GM12875 (cell line): ENCODE measurements at regions not wholly inside any gene's neighbourhood (a gene's known extent, or its start where the extent isn't known, plus 50 kb on each side); places are given as distances from the start of the nearest gene placed in this dataset.

Experiments used
- H3K4me3 ChIP-seq: one replicate; pipeline ENCODE4 v1.5.1; 2011; ENCODE audit warnings: low read depth, low read length, control low read depth
- TF ChIP-seq, protein P1 (sequence below): IDR thresholded peaks from 2 replicates; pipeline ENCODE4 v1.5.1; 2011; ENCODE audit warnings: low read depth, mild to moderate bottlenecking, control low read depth, inconsistent platforms, low read length, moderate library complexity, borderline replicate concordance; ENCODE audit not compliant: insufficient read depth

DNA sequence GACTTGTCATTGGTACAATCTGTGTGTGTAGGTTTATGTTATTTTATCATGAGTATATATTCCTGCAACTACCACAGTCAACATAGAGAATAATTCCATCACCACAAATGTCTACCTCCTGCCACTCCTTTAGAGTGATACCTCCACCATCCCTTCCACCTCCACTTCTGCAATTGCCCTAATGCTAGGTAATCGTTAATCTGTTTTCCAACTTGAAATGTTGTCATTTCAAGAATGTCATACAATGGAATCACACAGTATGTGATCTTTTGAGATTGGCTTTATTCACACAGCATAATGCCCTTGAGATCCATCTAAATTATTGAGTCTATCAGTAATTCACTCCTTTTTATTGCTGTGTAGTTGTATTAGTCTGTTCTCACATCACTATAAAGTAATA is 414.8 kb upstream of the C16orf82 start:
- no peak overlapping the region for H3K4me3 ChIP-seq
- TF ChIP-seq, protein P1, sequence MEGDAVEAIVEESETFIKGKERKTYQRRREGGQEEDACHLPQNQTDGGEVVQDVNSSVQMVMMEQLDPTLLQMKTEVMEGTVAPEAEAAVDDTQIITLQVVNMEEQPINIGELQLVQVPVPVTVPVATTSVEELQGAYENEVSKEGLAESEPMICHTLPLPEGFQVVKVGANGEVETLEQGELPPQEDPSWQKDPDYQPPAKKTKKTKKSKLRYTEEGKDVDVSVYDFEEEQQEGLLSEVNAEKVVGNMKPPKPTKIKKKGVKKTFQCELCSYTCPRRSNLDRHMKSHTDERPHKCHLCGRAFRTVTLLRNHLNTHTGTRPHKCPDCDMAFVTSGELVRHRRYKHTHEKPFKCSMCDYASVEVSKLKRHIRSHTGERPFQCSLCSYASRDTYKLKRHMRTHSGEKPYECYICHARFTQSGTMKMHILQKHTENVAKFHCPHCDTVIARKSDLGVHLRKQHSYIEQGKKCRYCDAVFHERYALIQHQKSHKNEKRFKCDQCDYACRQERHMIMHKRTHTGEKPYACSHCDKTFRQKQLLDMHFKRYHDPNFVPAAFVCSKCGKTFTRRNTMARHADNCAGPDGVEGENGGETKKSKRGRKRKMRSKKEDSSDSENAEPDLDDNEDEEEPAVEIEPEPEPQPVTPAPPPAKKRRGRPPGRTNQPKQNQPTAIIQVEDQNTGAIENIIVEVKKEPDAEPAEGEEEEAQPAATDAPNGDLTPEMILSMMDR: no peak

DNA sequence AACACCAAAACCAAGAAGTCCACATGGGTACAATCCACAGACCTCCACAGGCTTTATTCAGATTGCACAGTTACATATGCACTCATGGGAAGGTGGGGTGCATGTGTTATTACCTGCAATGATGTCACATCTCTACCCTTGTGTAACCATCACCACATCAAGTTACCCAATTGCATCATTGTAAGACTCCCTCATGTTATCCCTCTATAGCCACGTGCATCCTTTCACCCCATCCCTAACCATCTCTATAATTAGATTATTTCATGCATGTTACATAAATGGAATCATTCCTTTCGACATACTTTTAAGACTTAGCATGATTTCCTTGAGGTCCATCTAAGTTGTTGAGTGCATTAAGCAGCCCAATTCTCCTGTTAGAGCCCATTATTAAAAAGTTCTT is 408.2 kb upstream of the C16orf82 start:
- H3K4me3 ChIP-seq: no peak overlapping the region
- TF ChIP-seq, protein P1: no peak

DNA sequence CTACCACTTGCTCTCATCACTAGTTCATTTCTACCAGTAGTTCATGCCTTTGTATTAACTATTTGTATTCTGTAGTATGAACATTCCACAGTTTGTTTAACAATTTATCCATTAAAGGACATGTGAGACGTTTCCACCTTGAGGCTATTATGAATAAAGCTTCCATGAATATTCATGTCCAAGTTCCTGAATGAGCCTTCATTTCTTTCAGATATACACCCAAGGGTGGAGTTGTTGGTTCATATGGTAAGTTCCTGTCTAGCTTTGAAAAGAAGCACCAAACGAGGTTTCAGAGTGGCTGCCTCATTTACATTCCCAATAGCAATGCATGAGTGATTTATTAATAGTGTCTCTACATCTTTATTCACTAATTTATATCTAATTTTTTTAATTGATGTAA is 407.8 kb upstream of the C16orf82 start:
- TF ChIP-seq, protein P1: no peak
- H3K4me3 ChIP-seq: no peak overlapping the region

DNA sequence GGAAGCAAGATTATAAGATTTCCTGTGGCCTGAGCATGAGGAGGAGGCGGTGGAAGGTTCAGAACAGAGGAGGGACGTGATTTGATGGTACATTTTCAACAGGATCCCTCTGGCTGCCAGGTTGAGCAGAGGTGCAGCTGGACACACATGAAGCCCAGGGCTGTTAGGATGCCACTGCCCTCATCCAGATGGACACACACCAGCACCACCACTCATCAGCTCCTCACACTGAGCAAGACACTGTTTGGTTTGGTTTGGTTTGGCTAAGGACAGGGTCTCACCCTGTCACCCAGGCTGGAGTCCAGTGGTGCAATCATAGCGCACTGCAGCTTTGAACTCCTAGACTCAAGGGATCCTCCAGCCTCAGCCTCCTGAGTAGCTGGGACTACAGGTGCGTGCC is 402.6 kb upstream of the C16orf82 start:
- TF ChIP-seq, protein P1: no peak
- H3K4me3 ChIP-seq: no peak overlapping the region

GRCh38 chr16:26665166-26665939 is 401.4 kb upstream of the C16orf82 start:
- no peak overlapping the region for H3K4me3 ChIP-seq
- TF ChIP-seq, protein P1: no peak

DNA sequence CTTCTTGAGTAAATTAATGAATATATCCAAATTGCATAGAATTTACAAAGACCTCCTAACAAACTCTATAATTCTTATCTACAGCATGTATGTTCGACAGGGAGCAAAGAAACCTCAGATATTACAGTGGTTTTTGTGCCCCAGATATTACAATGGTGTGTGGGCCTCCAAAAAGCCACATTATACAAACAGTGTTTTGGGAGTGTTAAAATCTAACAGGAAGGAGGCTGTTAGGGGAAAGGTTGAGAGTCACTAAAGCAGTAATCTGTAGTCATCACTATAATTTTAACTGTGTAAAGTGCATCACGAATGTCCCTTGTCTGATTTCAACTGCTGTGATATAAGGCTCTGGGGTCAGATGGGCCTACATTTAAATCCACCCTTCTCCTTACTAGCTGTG is 400.2 kb upstream of the C16orf82 start:
- H3K4me3 ChIP-seq: no peak overlapping the region

DNA sequence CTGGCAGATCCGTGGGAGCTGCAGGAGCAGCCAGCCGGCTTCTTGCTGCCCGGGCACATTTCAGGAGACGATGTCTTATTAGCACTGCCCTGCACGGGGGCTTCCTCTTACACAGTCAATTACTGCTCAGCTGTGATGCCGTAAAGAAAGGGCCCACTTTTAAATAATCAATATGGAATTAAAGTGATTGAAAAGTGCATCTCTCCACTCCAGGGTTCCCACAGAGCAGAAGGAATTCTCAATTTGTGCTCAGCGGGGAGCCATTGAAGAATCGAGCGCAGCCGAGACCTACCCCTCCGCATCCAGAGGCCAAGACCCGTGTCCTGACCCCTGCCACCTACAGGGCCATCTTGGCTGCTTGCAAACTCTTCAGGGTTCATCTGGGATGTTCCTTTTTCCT is 399.4 kb upstream of the C16orf82 start:
- TF ChIP-seq, protein P1: no peak
- H3K4me3 ChIP-seq: no peak overlapping the region

More for the DNA sequence above, 400.2 kb upstream of the C16orf82 start:
- TF ChIP-seq, protein P1: no peak
